SK-N-SH (cell line): ENCODE measurements at regions not wholly inside any gene's neighbourhood (a gene's known extent, or its start where the extent isn't known, plus 50 kb on each side); places are given as distances from the start of the nearest gene placed in this dataset.

Experiments used
- CTCF ChIA-PET: fragments of 300-600, 350-600 bp; formaldehyde crosslinking; extraction: SDS; loops from one replicate; lab custom pipeline; 2021; lab: Yijun Ruan, JAX
- POLR2A ChIA-PET: fragments of 350-600 bp; sonication (Branson Sonifier 250); formaldehyde crosslinking; extraction: SDS; loops from one replicate; lab custom pipeline; 2020; ENCODE audit warnings: antibody characterized with exemption, inconsistent platforms; lab: Yijun Ruan, JAX
- DNase-seq: peaks from one replicate; pipeline ENCODE4 v3.0.0; 2012
- H2AFZ ChIP-seq: fragments of 200-600 bp; sonication (generic); 2 replicates; pipeline ENCODE4 v1.8.1; 2016; ENCODE audit warnings: antibody characterized with exemption, mild to moderate bottlenecking, low read depth
- H3F3A ChIP-seq: fragments of 200-600 bp; sonication (generic); replicated peaks from 2 replicates; pipeline ENCODE3; 2016; ENCODE audit warnings: antibody characterized with exemption, mild to moderate bottlenecking; ENCODE audit not compliant: insufficient read depth
- H3K27ac ChIP-seq, 2 experiments: fragments of 200-500 bp in 1 of 2; fragments of 200-600 bp in 1 of 2; sonication (Bioruptor generic) in 1 of 2; sonication (generic), shearing (Covaris generic) in 1 of 2; 2 replicates each; pipeline versions ENCODE4 v1.5.1 to v1.6.1; 2014 to 2016; ENCODE audit warnings: low read depth in 2 of 2, inconsistent platforms in 1 of 2, low read length in 1 of 2, mild to moderate bottlenecking in 1 of 2, mixed read lengths in 1 of 2
- H3K27me3 ChIP-seq: fragments of 200-600 bp; sonication (generic), shearing (Covaris generic); 2 replicates; pipeline ENCODE4 v1.6.1; 2016; ENCODE audit warnings: mixed run types; ENCODE audit not compliant: insufficient read depth
- H3K36me3 ChIP-seq, 2 experiments: fragments of 200-500 bp in 1 of 2; fragments of 200-600 bp in 1 of 2; sonication (Bioruptor generic) in 1 of 2; sonication (generic) in 1 of 2; replicated peaks in 1 of 2; 2 replicates each; pipeline versions ENCODE3 to v1.5.1; 2014 to 2016; ENCODE audit warnings: low read length in 1 of 2, mild to moderate bottlenecking in 1 of 2; ENCODE audit not compliant: insufficient read depth in 2 of 2, control insufficient read depth in 1 of 2
- H3K4me1 ChIP-seq, 2 experiments: fragments of 200-500 bp in 1 of 2; fragments of 200-600 bp in 1 of 2; sonication (Bioruptor generic) in 1 of 2; sonication (generic), shearing (Covaris generic) in 1 of 2; 2 replicates each; pipeline versions ENCODE4 v1.5.1 to v1.6.1; 2014 to 2016; ENCODE audit warnings: low read depth in 1 of 2, low read length in 1 of 2, mixed run types in 1 of 2; ENCODE audit not compliant: insufficient read depth in 2 of 2, control insufficient read depth in 1 of 2
- H3K4me2 ChIP-seq: fragments of 200-600 bp; sonication (generic), shearing (Covaris generic); 2 replicates; pipeline ENCODE4 v1.6.1; 2017; ENCODE audit warnings: mixed run types
- H3K4me3 ChIP-seq, 2 experiments: fragments of 200-500 bp in 1 of 2; fragments of 200-600 bp in 1 of 2; sonication (Bioruptor generic) in 1 of 2; sonication (generic), shearing (Covaris generic) in 1 of 2; 2 replicates each; pipeline versions ENCODE4 v1.5.1 to v1.8.1; 2014 to 2016; ENCODE audit warnings: low read depth in 2 of 2, inconsistent platforms in 1 of 2, low read length in 1 of 2, mild to moderate bottlenecking in 1 of 2, mixed read lengths in 1 of 2, moderate library complexity in 1 of 2
- H3K79me2 ChIP-seq: fragments of 200-600 bp; sonication (generic); 2 replicates; pipeline ENCODE4 v1.8.1; 2017; ENCODE audit warnings: mild to moderate bottlenecking; ENCODE audit not compliant: insufficient read depth
- H3K9ac ChIP-seq: fragments of 200-600 bp; sonication (generic); 2 replicates; pipeline ENCODE4 v1.6.1; 2017; ENCODE audit warnings: mixed run types
- H3K9me2 ChIP-seq: fragments of 200-600 bp; sonication (generic); 2 replicates; pipeline ENCODE4 v1.6.1; 2017; ENCODE audit warnings: mixed run types
- H3K9me3 ChIP-seq: fragments of 200-600 bp; sonication (generic); 2 replicates; pipeline ENCODE4 v1.6.1; 2017; ENCODE audit warnings: mixed run types, mild to moderate bottlenecking, moderate library complexity
- H4K20me1 ChIP-seq: fragments of 200-600 bp; sonication (generic); 2 replicates; pipeline ENCODE4 v1.6.1; 2017; ENCODE audit warnings: mild to moderate bottlenecking, mixed run types; ENCODE audit not compliant: insufficient read depth
- CHD2 ChIP-seq: fragments of 150-350 bp; IDR thresholded peaks from 2 replicates; pipeline ENCODE4 v1.6.1; 2018; ENCODE audit warnings: low read length; ENCODE audit not compliant: partially characterized antibody
- CTCF ChIP-seq: fragments of 200-600 bp; sonication (generic); IDR thresholded peaks from 2 replicates; pipeline ENCODE4 v1.6.1; 2017; ENCODE audit warnings: antibody characterized with exemption, mild to moderate bottlenecking, moderate library complexity
- FOSL2 ChIP-seq: IDR thresholded peaks from 2 replicates; pipeline ENCODE4 v1.4.0; 2012; ENCODE audit warnings: low read depth, mild to moderate bottlenecking, moderate library complexity, borderline replicate concordance
- FOXM1 ChIP-seq: IDR thresholded peaks from 2 replicates; pipeline ENCODE4 v1.4.0; 2012; ENCODE audit warnings: low read depth, mild to moderate bottlenecking
- GATA2 ChIP-seq: sonication (generic); formaldehyde crosslinking; IDR thresholded peaks from 2 replicates; pipeline ENCODE4 v1.5.0; 2020; ENCODE audit warnings: mild to moderate bottlenecking, missing genetic modification reagents
- IRF3 ChIP-seq: fragments of 150-350 bp; IDR thresholded peaks from 2 replicates; pipeline ENCODE4 v1.6.1; 2016; ENCODE audit warnings: mild to moderate bottlenecking, low read depth, low read length
- MAX ChIP-seq: IDR thresholded peaks from 2 replicates; pipeline ENCODE4 v1.4.0; 2012; ENCODE audit warnings: low read depth
- MEF2A ChIP-seq: IDR thresholded peaks from 2 replicates; pipeline ENCODE4 v1.4.0; 2012; ENCODE audit warnings: low read depth, borderline replicate concordance
- RAD21 ChIP-seq: IDR thresholded peaks from 2 replicates; pipeline ENCODE4 v1.6.1; 2012; ENCODE audit warnings: mild to moderate bottlenecking, low read length
- REST ChIP-seq: IDR thresholded peaks from 2 replicates; pipeline ENCODE4 v1.6.1; 2012; ENCODE audit warnings: mild to moderate bottlenecking, low read depth, low read length, moderate library complexity
- SMC3 ChIP-seq: IDR thresholded peaks from 2 replicates; pipeline ENCODE4 v1.6.1; 2012; ENCODE audit warnings: low read depth, low read length, improper control_type of control experiment
- WGBS: methylation state at CpG from one replicate; pipeline ENCODE4 v1.1.6; 2017; ENCODE audit warnings: low lambda C conversion rate; 5-methylcytosine and 5-hydroxymethylcytosine counted together

GRCh38 chr20:55439070-55439469 is 566.2 kb downstream of the CBLN4 start:
- H3K36me3 ChIP-seq = no peaks in the 10 kb centered on the region
- H3K4me2 ChIP-seq = no peak overlapping the region
- H2AFZ ChIP-seq = no peak overlapping the region
- H3K27ac ChIP-seq = peak overlapping the region in 1 of 2 experiments; percentile 96; a peak in 2 of 4 replicates
- H3K4me1 ChIP-seq = peaks cover 0 to 14% of the 10 kb centered on the region in 2 experiments; a peak in 2 of 4 replicates
- no peaks in the 10 kb centered on the region for H3K9me2 ChIP-seq
- no peak overlapping the region for H3K9ac ChIP-seq
- TF ChIP-seq RAD21 (no peak), REST (no peak), SMC3 (no peak), GATA2 (CRISPR knock-in tag) (no peak), CTCF (no peak)
- WGBS = 32% methylated on average over 2 of the region's 2 CpGs
- H3K9me3 ChIP-seq = no peaks in the 10 kb centered on the region; the same call in 1 of the 2 replicates
- no peaks in the 10 kb centered on the region for H4K20me1 ChIP-seq
- H3K79me2 ChIP-seq = no peaks in the 10 kb centered on the region
- H3K4me3 ChIP-seq = no peak overlapping the region
- ChIA-PET POLR2A (no interaction called here), CTCF (no interaction called here)
- DNase-seq = no peak
- H3F3A ChIP-seq = no peaks in the 10 kb centered on the region
- no peaks in the 10 kb centered on the region for H3K27me3 ChIP-seq

- Histone ChIP-seq H3K9me3 (no peaks in the 10 kb centered on the region; the same call in none of the 2 replicates), H3K79me2 (no peaks in the 10 kb centered on the region), H4K20me1 (no peaks in the 10 kb centered on the region), H3K36me3 (no peaks in the 10 kb centered on the region), H3F3A (no peaks in the 10 kb centered on the region), H3K4me2 (no peak overlapping the region), H3K4me3 (no peak overlapping the region), H3K4me1 (peaks cover 0 to 14% of the 10 kb centered on the region in 2 experiments; a peak in 2 of 4 replicates), H3K9me2 (no peaks in the 10 kb centered on the region), H3K27me3 (no peaks in the 10 kb centered on the region), H3K27ac (peak overlapping the region in 1 of 2 experiments; percentile 96; a peak in 2 of 4 replicates), H2AFZ (no peak overlapping the region), H3K9ac (no peak overlapping the region)
- DNase-seq = peak; percentile 41
- ChIA-PET POLR2A (interaction anchor here (1.3 kb wide), 1 partner anchor 433 kb away, joined by 3 read pairs; no protein-coding TSS in a partner anchor), CTCF (no interaction called here)
- WGBS = 10% methylated on average over 6 of the region's 6 CpGs
- TF ChIP-seq MEF2A (no peak), CTCF (no peak), REST (no peak), IRF3 (no peak), MAX (no peak), FOSL2 (no peak), FOXM1 (no peak), SMC3 (no peak), CHD2 (no peak)
These were observed 567.4 kb downstream of the CBLN4 start for GRCh38 chr20:55437798-55438415.
